B cell (primary cell): ENCODE measurements at regions not wholly inside any gene's neighbourhood (a gene's known extent, or its start where the extent isn't known, plus 50 kb on each side); places are given as distances from the start of the nearest gene placed in this dataset.

Experiments
- ATAC-seq: fragments of 200-7000 bp; cut with Tn5 transposase; one replicate; pipeline ENCODE4 v1.10.0; 2021; ENCODE audit warnings: low read depth, mild to moderate bottlenecking, moderate number of reproducible peaks, moderate library complexity
- CTCF ChIA-PET: fragments of 350-600 bp; sonication (Branson Sonifier 250); formaldehyde crosslinking; loops from one replicate; lab custom pipeline; 2021; ENCODE audit warnings: antibody characterized with exemption, inconsistent platforms; lab: Charles Lee
- POLR2A ChIA-PET: fragments of 350-600 bp; sonication (Branson Sonifier 250); formaldehyde crosslinking; loops from one replicate; lab custom pipeline; 2021; ENCODE audit warnings: antibody characterized with exemption; lab: Charles Lee
- DNase-seq: peaks from one replicate; pipeline ENCODE4 v3.0.0; 2013
- H2AFZ ChIP-seq: 2 replicates; pipeline ENCODE4 v1.6.1; 2012; ENCODE audit warnings: mild to moderate bottlenecking, low read depth, low read length; ENCODE audit not compliant: insufficient read depth, poor library complexity, severe bottlenecking
- H3K27ac ChIP-seq, 2 donors: 1 replicate in 1 of 2; 2 replicates in 1 of 2; pipeline ENCODE4 v1.5.1; 2012 to 2013; ENCODE audit warnings: low read length in 2 of 2, mild to moderate bottlenecking in 2 of 2, moderate library complexity in 1 of 2
- H3K27me3 ChIP-seq, 4 experiments: fragments of 200-600 bp in 1 of 4; sonication (generic) in 1 of 4; replicated peaks in 1 of 4; 1 replicate in 2 of 4; 2 replicates in 2 of 4; pipeline versions ENCODE4 v1.6.1 to v1.7.0; 2013 to 2016; ENCODE audit warnings: low read length in 3 of 4, mild to moderate bottlenecking in 2 of 4, mixed read lengths in 1 of 4, moderate library complexity in 1 of 4; ENCODE audit not compliant: insufficient read depth in 4 of 4, control insufficient read depth in 3 of 4; ENCODE audit errors: control extremely low read depth in 1 of 4
- H3K36me3 ChIP-seq, 2 experiments: replicated peaks in 1 of 2; 1 replicate in 1 of 2; 2 replicates in 1 of 2; pipeline versions ENCODE4 v1.6.1 to v1.7.1; 2013; ENCODE audit warnings: low read length in 1 of 2; ENCODE audit not compliant: insufficient read depth in 2 of 2, control insufficient read depth in 1 of 2; ENCODE audit errors: control extremely low read depth in 1 of 2, extremely low read depth in 1 of 2
- H3K4me1 ChIP-seq, 2 donors: fragments of 200-600 bp in 1 of 2; sonication (generic) in 1 of 2; 1 replicate in 1 of 2; 2 replicates in 1 of 2; pipeline versions ENCODE4 v1.5.1 to v1.6.1; 2013 to 2017; ENCODE audit warnings: low read length in 2 of 2; ENCODE audit not compliant: control insufficient read depth in 2 of 2, insufficient read depth in 2 of 2
- H3K4me2 ChIP-seq: replicated peaks from 2 replicates; pipeline ENCODE3; 2012; ENCODE audit warnings: mild to moderate bottlenecking, low read depth, low read length; ENCODE audit not compliant: poor library complexity, severe bottlenecking
- H3K4me3 ChIP-seq, 5 experiments: fragments of 200-600 bp in 1 of 5; sonication (generic) in 1 of 5; 1 replicate in 3 of 5; 2 replicates in 2 of 5; pipeline versions ENCODE4 v1.5.1 to v1.7.0; 2011 to 2016; ENCODE audit warnings: low read length in 4 of 5, mild to moderate bottlenecking in 4 of 5, low read depth in 2 of 5, control low read depth in 1 of 5, moderate library complexity in 1 of 5; ENCODE audit not compliant: insufficient read depth in 1 of 5; ENCODE audit errors: control extremely low read depth in 1 of 5, extremely low read depth in 1 of 5
- H3K79me2 ChIP-seq: fragments of 200-600 bp; sonication (generic); one replicate; pipeline ENCODE4 v1.6.0; 2016; ENCODE audit warnings: low read length; ENCODE audit not compliant: control insufficient read depth, insufficient read depth
- H3K9ac ChIP-seq: fragments of 200-600 bp; sonication (generic); 2 replicates; pipeline ENCODE4 v1.6.1; 2017; ENCODE audit warnings: mild to moderate bottlenecking, low read length, moderate library complexity
- H3K9me3 ChIP-seq, 3 donors: one replicate each; pipeline versions ENCODE4 v1.6.1 to v1.7.1; 2013; ENCODE audit warnings: low read length in 2 of 3; ENCODE audit not compliant: control insufficient read depth in 2 of 3, insufficient read depth in 1 of 3; ENCODE audit errors: control extremely low read depth in 1 of 3
- H4K20me1 ChIP-seq: 2 replicates; pipeline ENCODE4 v1.6.0; 2012; ENCODE audit warnings: mild to moderate bottlenecking, low read length; ENCODE audit not compliant: insufficient read depth, control insufficient read depth, poor library complexity, severe bottlenecking
- H3K27ac Mint-ChIP-seq: one replicate; pipeline ENCODE4 v1.8.0; 2021; ENCODE audit warnings: mixed read lengths
- H3K27me3 Mint-ChIP-seq: one replicate; pipeline ENCODE4 v1.8.0; 2021; ENCODE audit warnings: mixed read lengths
- H3K4me1 Mint-ChIP-seq: one replicate; pipeline ENCODE4 v1.8.0; 2021; ENCODE audit warnings: mixed read lengths
- H3K4me3 Mint-ChIP-seq: one replicate; pipeline ENCODE4 v1.8.0; 2021; ENCODE audit warnings: mixed read lengths
- H3K9me3 Mint-ChIP-seq: one replicate; pipeline ENCODE4 v1.8.0; 2022; ENCODE audit warnings: mixed read lengths; ENCODE audit not compliant: insufficient read depth
- CTCF ChIP-seq: fragments of 200-600 bp; IDR thresholded peaks from one replicate; pipeline ENCODE4 v1.8.0; 2022; ENCODE audit warnings: antibody characterized with exemption, mild to moderate bottlenecking
- EZH2 ChIP-seq: IDR thresholded peaks from 2 replicates; pipeline ENCODE4 v1.6.1; 2012; ENCODE audit warnings: borderline replicate concordance, low read depth, mild to moderate bottlenecking, moderate library complexity, low read length; ENCODE audit not compliant: insufficient read depth, poor library complexity, severe bottlenecking
- WGBS: methylation state at CpG from one replicate; pipeline ENCODE4 v1.1.5; 2013; ENCODE audit warnings: missing lambda C conversion rate; ENCODE audit not compliant: insufficient coverage; 5-methylcytosine and 5-hydroxymethylcytosine counted together
- intact Hi-C: fragments of 100-400 bp; cut with micrococcal nuclease; formaldehyde crosslinking; loops from one replicate; pipeline ENCODE4 v1.10.0; 2022

GRCh38 chr2:33924586-33925169 is 325.6 kb upstream of the FAM98A start:
- no peaks in the 10 kb centered on the region for H3K27me3 Mint-ChIP-seq
- intact Hi-C loops: no loop called here
- DNase-seq: no peak
- Histone ChIP-seq H3K4me3 (no peak overlapping the region), H3K9ac (no peak overlapping the region), H3K27ac (no peak overlapping the region), H3K79me2 (no peaks in the 10 kb centered on the region), H3K4me1 (no peaks in the 10 kb centered on the region), H4K20me1 (no peaks in the 10 kb centered on the region), H3K4me2 (no peak overlapping the region), H3K27me3 (no peaks in the 10 kb centered on the region), H2AFZ (no peak overlapping the region), H3K36me3 (no peaks in the 10 kb centered on the region), H3K9me3 (peaks cover 0 to 5% (median 0%) of the 10 kb centered on the region in 3 donors)
- H3K4me1 Mint-ChIP-seq: no peaks in the 10 kb centered on the region
- ChIA-PET CTCF (no interaction called here), POLR2A (no interaction called here)
- H3K27ac Mint-ChIP-seq: no peak overlapping the region
- no peaks in the 10 kb centered on the region for H3K9me3 Mint-ChIP-seq
- 83% methylated on average over 1 of the region's 3 CpGs for WGBS
- no peak for ATAC-seq
- H3K4me3 Mint-ChIP-seq: no peak overlapping the region
- no peak for TF ChIP-seq CTCF
- no peak for TF ChIP-seq EZH2

- H3K9me3 Mint-ChIP-seq: peaks cover 3% of the 10 kb centered on the region
- CTCF ChIA-PET: no interaction called here
- POLR2A ChIA-PET: no interaction called here
- 32% methylated on average over 3 of the region's 4 CpGs for WGBS
- Histone ChIP-seq H3K4me1 (no peaks in the 10 kb centered on the region), H3K9me3 (peaks cover 0 to 4% (median 0%) of the 10 kb centered on the region in 3 donors), H3K27ac (no peak overlapping the region), H4K20me1 (no peaks in the 10 kb centered on the region), H3K79me2 (no peaks in the 10 kb centered on the region), H3K4me2 (no peak overlapping the region), H3K36me3 (no peaks in the 10 kb centered on the region), H3K27me3 (no peaks in the 10 kb centered on the region), H3K4me3 (no peak overlapping the region), H3K9ac (no peak overlapping the region), H2AFZ (no peak overlapping the region)
- DNase-seq: no peak
- H3K4me3 Mint-ChIP-seq: no peak overlapping the region
- TF ChIP-seq CTCF: no peak
- no peak for TF ChIP-seq EZH2
- H3K4me1 Mint-ChIP-seq: no peaks in the 10 kb centered on the region
- intact Hi-C loops: no loop called here
- H3K27ac Mint-ChIP-seq: no peak overlapping the region
- no peak for ATAC-seq
- no peaks in the 10 kb centered on the region for H3K27me3 Mint-ChIP-seq
Observed at GRCh38 chr2:33917252-33917651, 318.2 kb upstream of the FAM98A start.
